ENCODE measurements at regions not wholly inside any gene's neighbourhood (a gene's known extent, or its start where the extent isn't known, plus 50 kb on each side); places are given as distances from the start of the nearest gene placed in this dataset.
"Not testable (repeated sequence)": the region's sequence is repeated elsewhere in the genome, so short reads cannot be mapped to it uniquely, and the experiment has no call there.

DNA sequence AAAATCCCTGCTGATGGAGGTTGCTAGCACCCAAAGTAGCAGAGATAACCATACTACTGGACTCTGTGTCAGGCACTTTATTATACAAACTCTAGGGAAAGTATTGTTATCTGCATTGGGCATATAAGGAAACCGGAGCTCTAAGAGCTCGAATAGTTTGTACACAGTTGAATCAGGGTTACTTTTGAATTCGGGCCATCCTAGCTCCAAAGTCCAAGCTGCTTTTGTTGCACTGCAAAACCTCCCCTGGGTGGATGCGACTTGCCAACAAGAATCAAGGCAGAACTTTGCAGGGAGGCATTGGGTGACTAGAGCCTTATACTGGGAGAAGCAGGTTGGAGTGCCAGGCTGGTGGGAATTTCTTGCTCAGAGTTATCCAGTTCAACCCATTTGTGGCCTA, 435.1 kb downstream of the SPATA31D1 start:
- ATAC-seq (ENCODE audit: low read depth) (no peak), DNase-seq (ENCODE audit: low spot score) (no peak)
- Histone ChIP-seq H3K27me3 (ENCODE audit: insufficient read depth, poor library complexity, severe bottlenecking) (no peaks in the 10 kb centered on the region), H3K27ac (ENCODE audit: poor library complexity, severe bottlenecking) (no peak overlapping the region), H3K36me3 (ENCODE audit: low read depth) (no peaks in the 10 kb centered on the region), H3K9me3 (ENCODE audit: severe bottlenecking) (no peaks in the 10 kb centered on the region), H3K4me1 (ENCODE audit: insufficient read depth, poor library complexity, severe bottlenecking) (no peaks in the 10 kb centered on the region), H3K4me3 (ENCODE audit: severe bottlenecking) (no peak overlapping the region)
- TF ChIP-seq, protein P1, sequence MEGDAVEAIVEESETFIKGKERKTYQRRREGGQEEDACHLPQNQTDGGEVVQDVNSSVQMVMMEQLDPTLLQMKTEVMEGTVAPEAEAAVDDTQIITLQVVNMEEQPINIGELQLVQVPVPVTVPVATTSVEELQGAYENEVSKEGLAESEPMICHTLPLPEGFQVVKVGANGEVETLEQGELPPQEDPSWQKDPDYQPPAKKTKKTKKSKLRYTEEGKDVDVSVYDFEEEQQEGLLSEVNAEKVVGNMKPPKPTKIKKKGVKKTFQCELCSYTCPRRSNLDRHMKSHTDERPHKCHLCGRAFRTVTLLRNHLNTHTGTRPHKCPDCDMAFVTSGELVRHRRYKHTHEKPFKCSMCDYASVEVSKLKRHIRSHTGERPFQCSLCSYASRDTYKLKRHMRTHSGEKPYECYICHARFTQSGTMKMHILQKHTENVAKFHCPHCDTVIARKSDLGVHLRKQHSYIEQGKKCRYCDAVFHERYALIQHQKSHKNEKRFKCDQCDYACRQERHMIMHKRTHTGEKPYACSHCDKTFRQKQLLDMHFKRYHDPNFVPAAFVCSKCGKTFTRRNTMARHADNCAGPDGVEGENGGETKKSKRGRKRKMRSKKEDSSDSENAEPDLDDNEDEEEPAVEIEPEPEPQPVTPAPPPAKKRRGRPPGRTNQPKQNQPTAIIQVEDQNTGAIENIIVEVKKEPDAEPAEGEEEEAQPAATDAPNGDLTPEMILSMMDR (IDR thresholded peaks at IDR 0.05; ENCODE audit: poor library complexity, severe bottlenecking): no peak

- ATAC-seq (ENCODE audit: low read depth) (no peak), DNase-seq (ENCODE audit: low spot score) (no peak)
- Histone ChIP-seq H3K4me1 (ENCODE audit: insufficient read depth, poor library complexity, severe bottlenecking) (no peaks in the 10 kb centered on the region), H3K36me3 (ENCODE audit: low read depth) (no peaks in the 10 kb centered on the region), H3K9me3 (ENCODE audit: severe bottlenecking) (no peaks in the 10 kb centered on the region), H3K4me3 (ENCODE audit: severe bottlenecking) (no peak overlapping the region), H3K27me3 (ENCODE audit: insufficient read depth, poor library complexity, severe bottlenecking) (no peaks in the 10 kb centered on the region), H3K27ac (ENCODE audit: poor library complexity, severe bottlenecking) (no peak overlapping the region)
- TF ChIP-seq, protein P1 (IDR thresholded peaks at IDR 0.05; ENCODE audit: poor library complexity, severe bottlenecking): no peak
Observed at GRCh38 chr9:82424599-82425120, 436.1 kb downstream of the SPATA31D1 start.

GRCh38 chr9:82431121-82431520, 442.5 kb downstream of the SPATA31D1 start:
- ATAC-seq (ENCODE audit: low read depth) (no peak), DNase-seq (ENCODE audit: low spot score) (no peak)
- Histone ChIP-seq H3K27me3 (ENCODE audit: insufficient read depth, poor library complexity, severe bottlenecking) (no peaks in the 10 kb centered on the region), H3K4me1 (ENCODE audit: insufficient read depth, poor library complexity, severe bottlenecking) (no peaks in the 10 kb centered on the region), H3K27ac (ENCODE audit: poor library complexity, severe bottlenecking) (no peak overlapping the region), H3K9me3 (ENCODE audit: severe bottlenecking) (no peaks in the 10 kb centered on the region), H3K36me3 (ENCODE audit: low read depth) (no peaks in the 10 kb centered on the region), H3K4me3 (ENCODE audit: severe bottlenecking) (no peak overlapping the region)
- TF ChIP-seq, protein P1 (IDR thresholded peaks at IDR 0.05; ENCODE audit: poor library complexity, severe bottlenecking): no peak

GRCh38 chr9:82433290-82433931, 444.8 kb downstream of the SPATA31D1 start:
- H3K9me3 ChIP-seq (ENCODE audit: severe bottlenecking); H3K27ac ChIP-seq (ENCODE audit: poor library complexity, severe bottlenecking); H3K4me1 ChIP-seq (ENCODE audit: insufficient read depth, poor library complexity, severe bottlenecking); ATAC-seq (ENCODE audit: low read depth); DNase-seq (ENCODE audit: low spot score); H3K27me3 ChIP-seq (ENCODE audit: insufficient read depth, poor library complexity, severe bottlenecking); H3K36me3 ChIP-seq (ENCODE audit: low read depth); H3K4me3 ChIP-seq (ENCODE audit: severe bottlenecking): not testable (repeated sequence)

DNA sequence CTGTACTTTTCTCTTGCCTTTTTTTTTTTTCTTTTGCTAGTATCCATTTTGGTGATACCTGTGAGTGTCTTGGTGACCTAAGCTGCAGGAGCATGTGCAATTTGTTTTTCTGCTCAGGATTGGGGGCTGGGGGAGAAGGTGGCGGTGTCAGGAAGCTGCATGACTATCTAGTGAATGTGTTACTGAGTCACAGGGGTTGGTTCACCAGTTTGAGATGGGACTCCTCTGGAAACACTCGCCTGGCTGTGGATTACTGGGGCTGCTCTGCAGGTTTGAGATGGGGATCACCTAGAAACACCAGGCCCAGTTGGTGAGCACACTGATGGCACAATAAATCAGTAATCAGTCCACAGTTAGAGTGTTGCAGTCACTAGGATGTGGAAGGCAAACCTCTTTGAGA, 447.9 kb downstream of the SPATA31D1 start:
- ATAC-seq (ENCODE audit: low read depth) (peak; percentile 57; the same call in 2 of the 3 replicates), DNase-seq (ENCODE audit: low spot score) (no peak)
- Histone ChIP-seq H3K27me3 (ENCODE audit: insufficient read depth, poor library complexity, severe bottlenecking) (no peaks in the 10 kb centered on the region), H3K4me1 (ENCODE audit: insufficient read depth, poor library complexity, severe bottlenecking) (no peaks in the 10 kb centered on the region), H3K27ac (ENCODE audit: poor library complexity, severe bottlenecking) (no peak overlapping the region), H3K4me3 (ENCODE audit: severe bottlenecking) (no peak overlapping the region), H3K9me3 (ENCODE audit: severe bottlenecking) (peaks cover 2% of the 10 kb centered on the region), H3K36me3 (ENCODE audit: low read depth) (no peaks in the 10 kb centered on the region)
- TF ChIP-seq, protein P1 (IDR thresholded peaks at IDR 0.05; ENCODE audit: poor library complexity, severe bottlenecking): no peak

- not testable (repeated sequence) for H3K9me3 ChIP-seq (ENCODE audit: severe bottlenecking); ATAC-seq (ENCODE audit: low read depth); DNase-seq (ENCODE audit: low spot score); H3K4me3 ChIP-seq (ENCODE audit: severe bottlenecking); H3K27me3 ChIP-seq (ENCODE audit: insufficient read depth, poor library complexity, severe bottlenecking); H3K27ac ChIP-seq (ENCODE audit: poor library complexity, severe bottlenecking); H3K4me1 ChIP-seq (ENCODE audit: insufficient read depth, poor library complexity, severe bottlenecking); H3K36me3 ChIP-seq (ENCODE audit: low read depth)
Observed at GRCh38 chr9:82437183-82437582, 448.6 kb downstream of the SPATA31D1 start.

All from RWPE2 (cell line).